Right lobe of liver (tissue), 6 donors: ENCODE measurements at regions not wholly inside any gene's neighbourhood (a gene's known extent, or its start where the extent isn't known, plus 50 kb on each side); places are given as distances from the start of the nearest gene placed in this dataset.

Experiments
- ATAC-seq, 4 donors: fragments of 200-7000 bp; cut with Tn5 transposase; one replicate each; pipeline ENCODE4 v1.9.1; 2020; ENCODE audit warnings: mild to moderate bottlenecking in 4 of 4, moderate library complexity in 4 of 4
- DNase-seq, 3 donors: peaks; one replicate each; pipeline ENCODE4 v3.0.0-alpha.2; 2020
- H3K27ac ChIP-seq, 3 donors: fragments of 200-600 bp; one replicate each; pipeline ENCODE4 v1.8.0; 2022
- H3K27me3 ChIP-seq, 2 donors: fragments of 200-600 bp; one replicate each; pipeline ENCODE4 v1.8.0; 2022
- H3K36me3 ChIP-seq, 4 donors: fragments of 200-600 bp; sonication (generic) in 1 of 4; one replicate each; pipeline versions ENCODE4 v1.5.1 to v1.8.0; 2017 to 2022; ENCODE audit warnings: control low read depth in 1 of 4
- H3K4me1 ChIP-seq, 4 donors: fragments of 200-600 bp; sonication (generic) in 1 of 4; one replicate each; pipeline versions ENCODE4 v1.5.1 to v1.8.0; 2017 to 2022; ENCODE audit warnings: control low read depth in 1 of 4
- H3K4me3 ChIP-seq, 3 donors: fragments of 200-600 bp; one replicate each; pipeline ENCODE4 v1.8.0; 2022
- H3K9me3 ChIP-seq, 4 donors: fragments of 200-600 bp; sonication (generic) in 1 of 4; one replicate each; pipeline versions ENCODE4 v1.5.1 to v1.8.0; 2017 to 2022; ENCODE audit warnings: control low read depth in 1 of 4
- POLR2A ChIP-seq: fragments of 450-650 bp; IDR thresholded peaks from one replicate; pipeline ENCODE4 v1.6.1; 2017; ENCODE audit warnings: antibody characterized with exemption, mild to moderate bottlenecking
- WGBS: methylation state at CpG from one replicate; pipeline ENCODE4 v1.1.6; 2018; ENCODE audit warnings: low coverage, low lambda C conversion rate; ENCODE audit not compliant: insufficient coverage; ENCODE audit errors: missing lambda C conversion rate; 5-methylcytosine and 5-hydroxymethylcytosine counted together
- intact Hi-C, 2 donors: fragments of 100-400 bp; cut with DNase I; formaldehyde crosslinking; loops; one replicate each; pipeline versions ENCODE4 v1.11.2 to v1.14.1; 2022
- TF ChIP-seq, protein P1 (sequence below), 4 donors: fragments of 200-600 bp in 3 of 4; fragments of 450-650 bp in 1 of 4; IDR thresholded peaks; one replicate each; pipeline versions ENCODE4 v1.5.1 to v1.8.0; 2016 to 2022; ENCODE audit warnings: antibody characterized with exemption in 4 of 4, mild to moderate bottlenecking in 2 of 4
- donor health status: DM: no; HTN: yes; CAD: no.
- donor health status: DM: no; HTN: no; CAD: no.
- donor health status: DM: no; HTN: no; CAD: no.
- donor health status: DM: no; HTN: yes; CAD: no.
- donor health status: DM: no; HTN: yes; CAD: no.

DNA sequence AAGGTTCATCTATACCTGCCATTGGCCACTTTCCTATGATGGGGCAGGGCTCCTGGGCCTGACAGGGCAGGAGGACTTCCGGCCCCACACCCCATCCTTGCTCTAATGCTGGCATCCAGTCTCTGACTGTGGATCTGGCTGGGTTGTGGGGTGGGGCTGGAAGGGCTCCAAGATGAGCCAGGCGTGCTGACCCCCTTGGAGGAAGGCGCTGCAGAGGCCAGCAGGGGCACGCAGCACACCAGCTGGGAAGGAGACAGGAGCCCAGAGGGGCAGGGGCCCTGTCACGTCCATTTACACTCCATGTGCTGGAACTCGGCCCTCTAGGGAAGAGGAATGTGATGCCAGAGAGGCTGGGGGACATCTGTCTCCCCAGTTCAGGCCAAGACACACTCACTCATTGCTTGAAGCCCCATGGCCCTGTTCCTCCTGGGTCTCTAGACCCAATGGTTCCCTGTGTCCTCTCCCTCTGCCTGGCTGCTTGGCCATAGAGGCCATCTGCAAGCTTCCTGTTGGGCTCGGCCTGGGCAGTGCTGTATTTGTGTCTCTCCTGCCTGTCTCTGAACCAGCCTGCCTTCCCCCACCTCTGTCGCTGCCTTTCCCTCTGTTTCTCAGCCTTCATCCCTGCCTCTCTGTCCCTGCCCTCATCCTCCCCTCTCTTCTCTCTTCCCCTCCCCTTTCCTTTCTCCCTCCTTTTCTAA lies 67.5 kb upstream of the NECTIN1 start:
- ATAC-seq = no peak
- no peaks in the 10 kb centered on the region for H3K4me1 ChIP-seq
- H3K27me3 ChIP-seq = no peaks in the 10 kb centered on the region
- no peak for DNase-seq
- no peak overlapping the region for H3K27ac ChIP-seq
- H3K9me3 ChIP-seq = no peaks in the 10 kb centered on the region
- no peak for TF ChIP-seq POLR2A
- TF ChIP-seq, protein P1, sequence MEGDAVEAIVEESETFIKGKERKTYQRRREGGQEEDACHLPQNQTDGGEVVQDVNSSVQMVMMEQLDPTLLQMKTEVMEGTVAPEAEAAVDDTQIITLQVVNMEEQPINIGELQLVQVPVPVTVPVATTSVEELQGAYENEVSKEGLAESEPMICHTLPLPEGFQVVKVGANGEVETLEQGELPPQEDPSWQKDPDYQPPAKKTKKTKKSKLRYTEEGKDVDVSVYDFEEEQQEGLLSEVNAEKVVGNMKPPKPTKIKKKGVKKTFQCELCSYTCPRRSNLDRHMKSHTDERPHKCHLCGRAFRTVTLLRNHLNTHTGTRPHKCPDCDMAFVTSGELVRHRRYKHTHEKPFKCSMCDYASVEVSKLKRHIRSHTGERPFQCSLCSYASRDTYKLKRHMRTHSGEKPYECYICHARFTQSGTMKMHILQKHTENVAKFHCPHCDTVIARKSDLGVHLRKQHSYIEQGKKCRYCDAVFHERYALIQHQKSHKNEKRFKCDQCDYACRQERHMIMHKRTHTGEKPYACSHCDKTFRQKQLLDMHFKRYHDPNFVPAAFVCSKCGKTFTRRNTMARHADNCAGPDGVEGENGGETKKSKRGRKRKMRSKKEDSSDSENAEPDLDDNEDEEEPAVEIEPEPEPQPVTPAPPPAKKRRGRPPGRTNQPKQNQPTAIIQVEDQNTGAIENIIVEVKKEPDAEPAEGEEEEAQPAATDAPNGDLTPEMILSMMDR (IDR thresholded peaks at IDR 0.05) = no peak
- no peaks in the 10 kb centered on the region for H3K36me3 ChIP-seq
- no peak overlapping the region for H3K4me3 ChIP-seq
- 78% methylated on average over 1 of the region's 8 CpGs for WGBS
- intact Hi-C loops = no loop called here

DNA sequence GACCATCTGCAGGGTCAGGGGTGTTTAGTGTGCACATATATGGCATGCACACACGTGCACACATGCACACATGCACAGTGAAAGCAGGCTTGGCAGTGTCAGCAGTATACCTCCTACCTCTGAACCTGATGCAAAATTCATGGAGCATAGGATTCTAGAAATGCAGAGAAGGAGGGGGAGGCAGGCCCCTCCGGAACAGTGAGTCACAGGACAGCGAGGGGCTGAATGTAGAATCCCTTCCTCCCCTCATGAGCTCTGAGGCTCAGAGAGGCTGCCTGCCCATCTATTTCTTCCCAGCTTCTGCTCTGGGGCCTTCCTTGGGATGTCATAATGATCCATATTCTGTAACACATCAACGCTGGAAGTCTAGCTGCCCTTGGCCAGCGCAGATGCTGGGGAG lies 66.7 kb upstream of the NECTIN1 start:
- Histone ChIP-seq H3K27ac (no peak overlapping the region), H3K4me3 (no peak overlapping the region), H3K4me1 (no peaks in the 10 kb centered on the region), H3K9me3 (no peaks in the 10 kb centered on the region), H3K27me3 (no peaks in the 10 kb centered on the region), H3K36me3 (no peaks in the 10 kb centered on the region)
- TF ChIP-seq POLR2A = no peak
- TF ChIP-seq, protein P1 (IDR thresholded peaks at IDR 0.05) = no peak
- ATAC-seq (no peak), DNase-seq (no peak)
- WGBS = no CpG with 5 or more reads among the region's 5 CpGs
- intact Hi-C loops = no loop called here

DNA sequence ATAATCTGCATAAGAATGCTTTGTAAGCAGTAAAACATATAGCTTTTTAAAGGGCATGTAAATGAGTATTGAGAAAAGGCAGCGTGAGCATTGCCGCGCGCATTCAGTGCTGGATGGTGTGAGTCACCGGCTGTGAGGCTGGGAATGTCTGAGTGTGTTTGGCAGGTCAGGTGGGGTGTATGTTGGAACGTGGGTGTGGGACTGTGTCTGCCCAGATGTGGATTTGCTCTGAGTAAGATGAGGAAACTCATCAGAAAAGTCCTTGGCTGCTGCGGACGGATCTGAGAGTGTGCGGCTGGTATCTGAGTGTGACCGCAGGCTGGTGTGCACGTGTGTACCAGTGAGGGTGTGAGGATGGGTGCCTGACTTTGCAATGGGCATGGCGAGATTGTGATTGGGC lies 66.2 kb upstream of the NECTIN1 start:
- ATAC-seq = no peak

DNA sequence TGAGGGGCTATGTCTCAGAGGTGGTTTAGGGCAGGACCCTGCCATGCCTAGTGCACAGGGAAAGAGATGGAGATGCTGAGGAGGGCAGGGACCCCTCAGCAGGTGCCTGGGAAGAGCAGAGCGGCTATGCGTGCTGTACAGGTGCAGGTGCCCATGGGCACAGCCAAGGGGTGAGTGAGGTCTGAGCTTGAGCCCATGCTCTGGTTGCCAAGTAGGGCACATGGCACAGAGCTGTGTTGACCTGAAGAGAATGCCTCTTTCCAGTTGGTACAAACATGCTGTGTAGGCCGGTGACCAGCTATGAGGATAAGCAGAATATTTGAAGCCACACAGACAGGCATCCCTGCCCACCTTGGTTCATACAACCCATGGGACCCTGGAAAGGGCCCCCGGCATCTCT lies 65.8 kb upstream of the NECTIN1 start:
- Histone ChIP-seq H3K27ac (no peak overlapping the region), H3K27me3 (no peaks in the 10 kb centered on the region), H3K36me3 (no peaks in the 10 kb centered on the region), H3K4me3 (no peak overlapping the region), H3K4me1 (no peaks in the 10 kb centered on the region), H3K9me3 (no peaks in the 10 kb centered on the region)
- no peak for TF ChIP-seq POLR2A
- TF ChIP-seq, protein P1 (IDR thresholded peaks at IDR 0.05) = no peak
- intact Hi-C loops = no loop called here
- peak in 1 of 3 donors; percentile 26 for DNase-seq
- 100% methylated on average over 1 of the region's 4 CpGs for WGBS
- ATAC-seq = no peak

More for the DNA sequence above, 66.2 kb upstream of the NECTIN1 start:
- Histone ChIP-seq H3K9me3 (no peaks in the 10 kb centered on the region), H3K4me1 (no peaks in the 10 kb centered on the region), H3K27ac (no peak overlapping the region), H3K4me3 (no peak overlapping the region), H3K36me3 (no peaks in the 10 kb centered on the region), H3K27me3 (no peaks in the 10 kb centered on the region)
- WGBS = 79% methylated on average over 6 of the region's 12 CpGs
- peak in 1 of 3 donors; percentile 28 for DNase-seq
- TF ChIP-seq, protein P1 (IDR thresholded peaks at IDR 0.05) = no peak
- no peak for TF ChIP-seq POLR2A
- intact Hi-C loops = no loop called here
